ENCODE measurements at regions not wholly inside any gene's neighbourhood (a gene's known extent, or its start where the extent isn't known, plus 50 kb on each side); places are given as distances from the start of the nearest gene placed in this dataset.

- no peak for DNase-seq (ENCODE audit: low read depth in 4 of 4, low spot score in 2 of 4)
Observed at GRCh38 chr6:148263010-148263409, 79.6 kb upstream of the SASH1 start.

DNA sequence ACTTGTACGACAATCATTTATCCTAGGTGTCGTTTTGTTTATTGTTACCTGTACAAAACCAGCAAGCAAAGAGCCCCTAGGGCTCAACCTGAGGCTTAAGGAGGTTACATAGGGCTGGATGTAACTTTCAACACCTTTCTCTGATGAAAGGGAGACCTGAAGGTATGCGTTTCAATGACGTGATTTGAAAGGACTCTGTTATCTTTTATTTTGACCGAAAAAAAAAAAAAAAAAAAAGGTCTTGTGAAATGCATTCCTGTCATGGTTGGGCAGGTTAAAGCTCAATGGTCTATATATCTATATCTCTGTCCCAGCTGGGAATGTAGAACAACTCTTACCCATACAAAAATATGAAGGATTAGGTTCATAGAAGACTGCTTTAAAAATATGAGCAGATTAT lies 78.7 kb upstream of the SASH1 start:
- DNase-seq (ENCODE audit: low read depth in 4 of 4, low spot score in 2 of 4) = no peak

GRCh38 chr6:148265054-148265453 lies 77.6 kb upstream of the SASH1 start:
- no peak for DNase-seq (ENCODE audit: low read depth in 4 of 4, low spot score in 2 of 4)

- DNase-seq (ENCODE audit: low read depth in 4 of 4, low spot score in 2 of 4) = no peak
Observed at GRCh38 chr6:148269386-148269785, 73.3 kb upstream of the SASH1 start.

DNA sequence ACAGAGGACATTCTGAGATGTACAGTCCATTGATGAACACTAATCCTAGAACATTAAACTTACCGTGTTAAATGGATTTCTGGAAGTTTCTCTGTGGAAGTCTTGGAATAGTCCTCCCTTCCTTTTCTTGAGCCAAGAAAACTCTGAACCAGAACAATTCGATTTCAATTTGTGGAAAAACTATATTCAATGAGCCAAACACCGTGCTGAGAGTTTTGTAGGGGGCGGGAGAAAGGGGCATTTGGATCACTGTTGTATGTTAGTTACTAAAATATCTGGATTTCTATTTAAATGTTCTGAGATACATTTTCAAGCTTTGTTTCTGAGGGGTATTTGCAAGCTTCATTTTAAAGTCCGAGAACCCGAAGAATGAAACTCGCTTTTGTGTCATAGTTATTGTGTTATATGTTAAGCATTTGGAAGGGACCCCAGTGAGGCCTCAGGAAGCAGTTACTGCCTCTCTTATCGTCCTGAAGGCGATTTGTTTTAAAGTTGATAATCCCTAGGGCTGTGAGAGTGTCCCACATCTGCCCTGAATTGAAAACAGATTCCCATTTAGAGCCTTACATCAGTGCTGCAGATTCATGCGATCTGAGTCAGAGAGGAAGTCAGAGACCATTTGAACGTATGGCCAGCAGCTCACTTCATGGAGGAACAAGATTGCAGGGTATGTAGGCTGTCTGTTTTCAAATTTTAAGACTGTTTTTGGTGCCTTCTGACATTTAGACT lies 70.8 kb upstream of the SASH1 start:
- no peak for DNase-seq (ENCODE audit: low read depth in 4 of 4, low spot score in 2 of 4)

DNA sequence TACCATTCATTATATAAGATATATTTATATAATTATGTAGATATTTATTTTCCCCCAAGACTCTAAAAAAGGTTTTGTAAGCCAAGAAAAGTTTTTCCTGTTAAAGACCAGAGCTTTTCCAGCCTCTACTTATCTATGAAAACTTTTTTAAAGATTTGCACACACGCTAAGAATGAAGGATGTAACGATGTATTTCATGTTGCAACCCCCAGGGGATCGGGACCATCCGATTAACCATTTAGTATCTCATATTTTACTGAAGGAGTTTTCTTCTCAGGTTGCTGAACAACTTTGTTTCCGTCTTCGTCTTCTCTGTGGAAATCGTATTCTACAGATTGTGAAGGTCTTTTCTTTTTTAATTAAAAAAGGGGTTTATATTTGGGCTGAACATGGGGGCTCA lies 70.0 kb upstream of the SASH1 start:
- DNase-seq (ENCODE audit: low read depth in 4 of 4, low spot score in 2 of 4) = no peak

GRCh38 chr6:148273962-148274752 lies 68.5 kb upstream of the SASH1 start:
- DNase-seq (ENCODE audit: low read depth in 4 of 4, low spot score in 2 of 4) = no peak

DNA sequence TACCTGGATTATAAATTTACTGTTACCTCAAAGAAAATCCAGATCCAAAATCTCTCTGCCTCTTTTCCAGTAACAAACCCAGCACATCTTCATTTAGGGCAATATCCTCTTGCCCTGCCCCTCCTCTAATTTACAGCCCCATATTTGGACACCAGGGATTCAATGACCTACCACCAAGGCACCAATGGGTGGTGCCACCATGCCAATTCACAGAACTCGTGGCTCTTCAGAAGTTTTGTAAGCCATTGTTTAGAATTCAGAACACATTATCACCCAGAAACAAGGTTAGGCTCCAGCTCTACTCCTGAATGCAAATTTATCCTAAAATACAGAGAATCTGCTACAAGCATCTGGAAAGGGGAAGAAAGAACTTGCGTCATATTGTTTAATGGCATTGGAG lies 67.8 kb upstream of the SASH1 start:
- no peak for DNase-seq (ENCODE audit: low read depth in 4 of 4, low spot score in 2 of 4)

DNA sequence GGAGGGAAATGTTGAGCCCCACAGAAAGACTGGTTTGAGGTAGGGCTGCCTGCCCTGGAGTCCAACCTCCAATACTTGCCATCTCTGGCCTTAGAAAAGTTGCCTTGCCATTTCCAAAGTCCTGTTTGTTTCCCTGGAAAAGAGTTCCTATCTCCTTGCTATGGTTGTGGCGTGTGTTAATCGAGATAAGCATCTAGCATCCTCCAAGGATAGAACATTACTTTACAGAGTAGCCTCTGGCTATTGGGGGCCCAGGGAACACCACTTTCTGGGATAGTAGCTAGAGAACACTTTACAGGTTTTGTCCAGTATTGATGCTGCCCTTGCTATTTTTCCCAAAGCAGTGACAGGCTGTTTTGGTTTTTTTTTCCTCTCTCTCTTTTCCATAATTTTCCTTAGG lies 57.4 kb upstream of the SASH1 start:
- no peak for DNase-seq (ENCODE audit: low read depth in 4 of 4, low spot score in 2 of 4)

DNA sequence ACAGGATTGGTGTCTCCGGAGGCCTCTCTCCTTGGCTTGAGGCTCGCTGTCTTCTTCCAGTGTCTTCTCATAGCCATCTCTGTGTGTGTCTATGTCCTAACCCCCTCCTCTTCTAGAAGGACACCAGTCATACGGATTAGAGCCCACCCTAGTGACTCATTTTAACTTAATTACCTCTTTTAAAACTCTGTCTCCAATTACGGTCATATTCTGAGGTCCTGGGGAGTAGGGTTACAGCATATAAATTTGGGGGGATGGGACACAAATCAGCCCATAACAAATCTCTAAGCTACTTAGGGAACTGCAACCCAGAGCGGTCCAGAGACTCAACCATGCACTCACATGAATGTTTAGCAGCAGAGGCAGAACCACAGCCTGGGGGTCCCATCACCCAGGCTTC lies 56.1 kb upstream of the SASH1 start:
- no peak for DNase-seq (ENCODE audit: low read depth in 4 of 4, low spot score in 2 of 4)

GRCh38 chr6:148287623-148288333 lies 54.9 kb upstream of the SASH1 start:
- DNase-seq (ENCODE audit: low read depth in 4 of 4, low spot score in 2 of 4) = no peak

DNA sequence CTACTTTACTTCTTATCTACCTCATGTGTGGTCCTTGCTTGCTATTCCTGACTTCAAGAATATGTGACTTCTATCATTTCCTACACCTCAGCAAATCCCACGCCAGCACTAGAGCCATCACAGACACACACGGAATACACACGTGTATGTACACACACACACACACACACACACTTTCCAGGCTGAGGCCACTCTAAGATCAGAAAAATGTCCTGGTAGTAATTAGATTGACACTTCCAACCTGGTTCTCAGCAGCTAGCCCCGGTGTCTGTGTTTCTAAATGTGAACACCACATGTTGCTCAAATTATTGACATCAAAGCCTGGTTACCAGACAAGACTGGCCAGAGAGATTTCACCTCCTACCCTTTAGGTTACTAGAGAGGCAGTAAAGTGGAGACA lies 54.1 kb upstream of the SASH1 start:
- no peak for DNase-seq (ENCODE audit: low read depth in 4 of 4, low spot score in 2 of 4)

DNA sequence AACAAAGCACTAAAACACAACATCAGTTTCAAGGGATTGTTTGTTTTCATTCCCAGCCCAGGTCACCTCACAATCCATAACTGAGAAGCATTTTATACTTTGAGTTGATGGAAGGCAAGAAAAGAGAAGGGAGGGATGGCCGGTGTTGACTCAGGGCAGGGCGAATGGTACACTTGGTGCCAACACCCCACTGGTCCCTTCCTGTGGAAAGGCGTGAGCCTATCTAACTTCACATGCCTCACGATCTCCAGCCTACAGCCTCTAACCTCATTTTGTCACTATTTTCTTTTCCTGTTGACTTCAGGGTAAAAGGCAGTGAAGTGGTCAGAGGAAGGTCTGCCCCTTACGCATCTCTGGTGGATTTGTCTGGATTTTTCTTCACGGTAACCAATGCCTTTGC lies 53.5 kb upstream of the SASH1 start:
- DNase-seq (ENCODE audit: low read depth in 4 of 4, low spot score in 2 of 4) = no peak

- no peak for DNase-seq (ENCODE audit: low read depth in 4 of 4, low spot score in 2 of 4)
Observed at GRCh38 chr6:148291876-148292275, 50.8 kb upstream of the SASH1 start.

Measured in left renal cortex interstitium (tissue), 4 donors.